ENCODE measurements at regions not wholly inside any gene's neighbourhood (a gene's known extent, or its start where the extent isn't known, plus 50 kb on each side); places are given as distances from the start of the nearest gene placed in this dataset.
"Not testable (repeated sequence)": the region's sequence is repeated elsewhere in the genome, so short reads cannot be mapped to it uniquely, and the experiment has no call there.

- intact Hi-C loops (cut with DNase I) = no loop called here
- H3K9me3 ChIP-seq = peaks cover 0 to 16% (median 2%) of the 10 kb centered on the region in 4 donors
- TF ChIP-seq CTCF (IDR thresholded peaks at IDR 0.05) = no peak
- no peak for TF ChIP-seq POLR2AphosphoS5 (IDR thresholded peaks at IDR 0.05)
- no peak for TF ChIP-seq EP300 (IDR thresholded peaks at IDR 0.05)
- TF ChIP-seq POLR2A (IDR thresholded peaks at IDR 0.05) = no peak
- no peak overlapping the region for H3K4me3 ChIP-seq
- H3K27ac ChIP-seq = no peak overlapping the region
- no peaks in the 10 kb centered on the region for H3K36me3 ChIP-seq
- WGBS, 2 donors = 86% methylated on average over 5 of the region's 5 CpGs
- no peak for DNase-seq
- H3K27me3 ChIP-seq = no peaks in the 10 kb centered on the region
- no peaks in the 10 kb centered on the region for H3K4me1 ChIP-seq
These were observed 154.0 kb downstream of the RAMP3 start for GRCh38 chr7:45311597-45311996.

- H3K36me3 ChIP-seq; H3K4me1 ChIP-seq; DNase-seq; intact Hi-C loops (cut with DNase I); H3K27me3 ChIP-seq; H3K27ac ChIP-seq; H3K4me3 ChIP-seq: not testable (repeated sequence)
- H3K9me3 ChIP-seq = peaks cover 0 to 12% (median 2%) of the 10 kb centered on the region in 4 donors
- WGBS, 2 donors = 91 to 93% methylated on average over 7 of the region's 7 CpGs
These were observed 157.9 kb downstream of the RAMP3 start for GRCh38 chr7:45315512-45315911.

DNA sequence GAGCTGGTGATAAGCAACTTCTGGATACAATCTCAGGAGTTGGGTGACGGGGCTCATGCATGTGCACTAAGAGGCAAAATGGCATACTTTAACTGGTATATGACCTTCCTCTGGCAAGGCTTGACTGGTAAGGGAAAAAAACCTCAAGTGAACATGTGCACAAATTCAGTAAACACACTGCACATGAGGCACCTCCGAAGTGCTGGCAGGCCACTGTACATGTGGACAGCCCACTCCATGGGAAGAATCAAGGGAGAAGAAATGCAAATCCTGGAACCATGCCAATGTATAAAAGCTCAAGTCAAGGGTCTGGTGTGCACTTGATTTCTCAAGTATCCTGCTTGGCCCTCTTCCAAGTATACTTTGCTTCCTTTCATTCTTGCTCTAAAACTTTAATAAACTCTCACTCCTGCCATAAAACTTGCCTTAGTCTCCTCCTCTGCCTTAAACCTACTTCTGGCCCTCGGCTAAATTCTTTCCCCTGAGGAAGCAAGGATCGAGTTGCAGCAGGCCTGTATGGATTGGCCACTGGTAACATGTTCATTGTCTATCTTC lies 167.2 kb downstream of the RAMP3 start:
- no peak for DNase-seq
- Histone ChIP-seq H3K27ac (no peak overlapping the region), H3K36me3 (no peaks in the 10 kb centered on the region), H3K4me1 (no peaks in the 10 kb centered on the region), H3K27me3 (no peaks in the 10 kb centered on the region), H3K4me3 (no peak overlapping the region), H3K9me3 (no peaks in the 10 kb centered on the region)
- intact Hi-C loops (cut with DNase I) = no loop called here
- 67 to 70% methylated on average over 4 of the region's 4 CpGs for WGBS, 2 donors
- TF ChIP-seq EP300 (IDR thresholded peaks at IDR 0.05) (no peak), CTCF (IDR thresholded peaks at IDR 0.05) (no peak), POLR2A (IDR thresholded peaks at IDR 0.05) (no peak), POLR2AphosphoS5 (IDR thresholded peaks at IDR 0.05) (no peak)

GRCh38 chr7:45325378-45325777 lies 167.8 kb downstream of the RAMP3 start:
- intact Hi-C loops (cut with DNase I) = no loop called here
- H3K36me3 ChIP-seq = no peaks in the 10 kb centered on the region
- H3K4me3 ChIP-seq = no peak overlapping the region
- H3K27ac ChIP-seq = no peak overlapping the region
- no peaks in the 10 kb centered on the region for H3K9me3 ChIP-seq
- H3K27me3 ChIP-seq = no peaks in the 10 kb centered on the region
- 74 to 78% methylated on average over 3 of the region's 3 CpGs for WGBS, 2 donors
- DNase-seq = no peak
- no peaks in the 10 kb centered on the region for H3K4me1 ChIP-seq
- TF ChIP-seq CTCF (IDR thresholded peaks at IDR 0.05) (no peak), POLR2A (IDR thresholded peaks at IDR 0.05) (no peak), EP300 (IDR thresholded peaks at IDR 0.05) (no peak), POLR2AphosphoS5 (IDR thresholded peaks at IDR 0.05) (no peak)

- Histone ChIP-seq H3K36me3 (no peaks in the 10 kb centered on the region), H3K4me1 (no peaks in the 10 kb centered on the region), H3K4me3 (no peak overlapping the region), H3K9me3 (peaks cover 0 to 4% (median 0%) of the 10 kb centered on the region in 4 donors), H3K27me3 (no peaks in the 10 kb centered on the region), H3K27ac (no peak overlapping the region)
- intact Hi-C loops (cut with DNase I) = no loop called here
- DNase-seq = no peak
- 64 to 77% methylated on average over 5 of the region's 5 CpGs for WGBS, 2 donors
- TF ChIP-seq POLR2AphosphoS5 (IDR thresholded peaks at IDR 0.05) = no peak
- TF ChIP-seq POLR2A (IDR thresholded peaks at IDR 0.05) = no peak
- no peak for TF ChIP-seq CTCF (IDR thresholded peaks at IDR 0.05)
- TF ChIP-seq EP300 (IDR thresholded peaks at IDR 0.05) = no peak
These were observed 170.9 kb downstream of the RAMP3 start for GRCh38 chr7:45328403-45328981.
